Activated T-cell treated with anti-CD3 and anti-CD28 coated beads, Interleukin-2, amount 50 U/mL, for 72 hours (primary cell): ENCODE measurements at regions not wholly inside any gene's neighbourhood (a gene's known extent, or its start where the extent isn't known, plus 50 kb on each side); places are given as distances from the start of the nearest gene placed in this dataset.
"Not testable (repeated sequence)": the region's sequence is repeated elsewhere in the genome, so short reads cannot be mapped to it uniquely, and the experiment has no call there.

Experiments
- ATAC-seq, 2 donors: fragments of 150-1000 bp; cut with Tn5 transposase; replicated peaks in 1 of 2; 2 replicates each; pipeline ENCODE4 v1.10.0; 2021; ENCODE audit warnings: moderate library complexity in 2 of 2, mild to moderate bottlenecking in 1 of 2
- DNase-seq, 2 donors: peaks; one replicate each; pipeline ENCODE4 v3.0.0; 2021 to 2022; ENCODE audit warnings: mixed read lengths in 1 of 2
- H3K27ac Mint-ChIP-seq: one replicate; pipeline ENCODE4 v1.8.0; 2022; ENCODE audit warnings: mild to moderate bottlenecking, moderate library complexity, mixed read lengths
- H3K27me3 Mint-ChIP-seq: one replicate; pipeline ENCODE4 v1.8.0; 2022; ENCODE audit warnings: low read depth, mixed read lengths
- H3K36me3 Mint-ChIP-seq, 2 donors: one replicate each; pipeline ENCODE4 v1.8.0; 2022; ENCODE audit warnings: mixed read lengths in 2 of 2, mild to moderate bottlenecking in 1 of 2; ENCODE audit not compliant: insufficient read depth in 2 of 2
- H3K4me1 Mint-ChIP-seq: one replicate; pipeline ENCODE4 v1.8.0; 2022; ENCODE audit warnings: low read depth, mixed read lengths
- H3K4me3 Mint-ChIP-seq, 2 donors: one replicate each; pipeline ENCODE4 v1.8.0; 2022; ENCODE audit warnings: mild to moderate bottlenecking in 2 of 2, mixed read lengths in 2 of 2, moderate library complexity in 2 of 2
- H3K9me3 Mint-ChIP-seq, 2 donors: one replicate each; pipeline ENCODE4 v1.8.0; 2022; ENCODE audit warnings: mixed read lengths in 2 of 2

- Mint-ChIP-seq H3K27me3 (no peaks in the 10 kb centered on the region), H3K4me3 (no peak overlapping the region), H3K36me3 (peaks cover 9 to 20% of the 10 kb centered on the region in 2 donors), H3K9me3 (peaks cover 8 to 10% of the 10 kb centered on the region in 2 donors), H3K4me1 (peaks cover 34% of the 10 kb centered on the region), H3K27ac (no peak overlapping the region)
- DNase-seq (no peak), ATAC-seq (no peak)
Observed at GRCh38 chr6:131414956-131415355, 158.1 kb upstream of the ARG1 start.

- Mint-ChIP-seq H3K9me3 (peaks cover 0 to 1% of the 10 kb centered on the region in 2 donors), H3K36me3 (peaks cover 6 to 8% of the 10 kb centered on the region in 2 donors), H3K4me1 (peaks cover 39% of the 10 kb centered on the region), H3K27ac (peak overlapping the region; percentile 51), H3K4me3 (no peak overlapping the region), H3K27me3 (no peaks in the 10 kb centered on the region)
- no peak for DNase-seq
- ATAC-seq: no peak
Observed at GRCh38 chr6:131418441-131418840, 154.6 kb upstream of the ARG1 start.

- Mint-ChIP-seq H3K4me3 (peak overlapping the region in 1 of 2 donors; percentile 29), H3K4me1 (peaks cover 34% of the 10 kb centered on the region), H3K36me3 (peaks cover 6 to 8% of the 10 kb centered on the region in 2 donors), H3K27me3 (no peaks in the 10 kb centered on the region), H3K9me3 (peaks cover 0 to 1% of the 10 kb centered on the region in 2 donors), H3K27ac (peak overlapping the region; percentile 79)
- no peak for DNase-seq
- ATAC-seq: peak; percentile 41 to 60
Observed at GRCh38 chr6:131419702-131420101, 153.3 kb upstream of the ARG1 start.

GRCh38 chr6:131424016-131424415 is 149.0 kb upstream of the ARG1 start:
- ATAC-seq (no peak), DNase-seq (no peak)
- Mint-ChIP-seq H3K27ac (no peak overlapping the region), H3K9me3 (peaks cover 0 to 1% of the 10 kb centered on the region in 2 donors), H3K4me3 (no peak overlapping the region), H3K27me3 (no peaks in the 10 kb centered on the region), H3K4me1 (peaks cover 42% of the 10 kb centered on the region), H3K36me3 (peaks cover 7 to 11% of the 10 kb centered on the region in 2 donors)

- Mint-ChIP-seq H3K9me3 (peaks cover 0 to 1% of the 10 kb centered on the region in 2 donors), H3K4me1 (peaks cover 38% of the 10 kb centered on the region), H3K27ac (no peak overlapping the region), H3K4me3 (no peak overlapping the region), H3K36me3 (peaks cover 8 to 14% of the 10 kb centered on the region in 2 donors), H3K27me3 (no peaks in the 10 kb centered on the region)
- DNase-seq: no peak
- no peak for ATAC-seq
Observed at GRCh38 chr6:131424475-131424874, 148.6 kb upstream of the ARG1 start.

GRCh38 chr6:131427434-131428058 is 145.5 kb upstream of the ARG1 start:
- Mint-ChIP-seq H3K27ac (no peak overlapping the region), H3K4me1 (peaks cover 31% of the 10 kb centered on the region), H3K9me3 (no peaks in the 10 kb centered on the region), H3K36me3 (peaks cover 5 to 10% of the 10 kb centered on the region in 2 donors), H3K4me3 (peak overlapping the region in 1 of 2 donors; percentile 41), H3K27me3 (no peaks in the 10 kb centered on the region)
- no peak for ATAC-seq
- DNase-seq: no peak

GRCh38 chr6:131430531-131430930 is 142.5 kb upstream of the ARG1 start:
- Mint-ChIP-seq H3K4me1 (peaks cover 31% of the 10 kb centered on the region), H3K4me3 (no peak overlapping the region), H3K27me3 (no peaks in the 10 kb centered on the region), H3K9me3 (peaks cover 1 to 2% of the 10 kb centered on the region in 2 donors), H3K27ac (no peak overlapping the region), H3K36me3 (peaks cover 8 to 18% of the 10 kb centered on the region in 2 donors)
- no peak for DNase-seq
- no peak for ATAC-seq

- DNase-seq (no peak), ATAC-seq (no peak)
- Mint-ChIP-seq H3K9me3 (peaks cover 3 to 10% of the 10 kb centered on the region in 2 donors), H3K4me1 (peaks cover 29% of the 10 kb centered on the region), H3K27me3 (no peaks in the 10 kb centered on the region), H3K36me3 (peaks cover 14 to 28% of the 10 kb centered on the region in 2 donors), H3K4me3 (no peak overlapping the region), H3K27ac (no peak overlapping the region)
Observed at GRCh38 chr6:131431718-131432117, 141.3 kb upstream of the ARG1 start.

GRCh38 chr6:131433927-131434326 is 139.1 kb upstream of the ARG1 start:
- Mint-ChIP-seq H3K9me3 (peaks cover 10 to 23% of the 10 kb centered on the region in 2 donors), H3K27me3 (no peaks in the 10 kb centered on the region), H3K4me3 (no peak overlapping the region), H3K27ac (no peak overlapping the region), H3K4me1 (peaks cover 29% of the 10 kb centered on the region), H3K36me3 (peaks cover 28 to 45% of the 10 kb centered on the region in 2 donors)
- DNase-seq: no peak
- no peak for ATAC-seq

- no peak for ATAC-seq
Observed at GRCh38 chr6:131436358-131436757, 136.7 kb upstream of the ARG1 start.

GRCh38 chr6:131443014-131443413 is 130.0 kb upstream of the ARG1 start:
- H3K4me1 Mint-ChIP-seq: peaks cover 65% of the 10 kb centered on the region
- H3K36me3 Mint-ChIP-seq: peaks cover 7 to 13% of the 10 kb centered on the region in 2 donors
- peak overlapping the region; percentile 83 to 85 for H3K4me3 Mint-ChIP-seq
- H3K9me3 Mint-ChIP-seq: peaks cover 3 to 4% of the 10 kb centered on the region in 2 donors
- ATAC-seq (peak; percentile 36 to 45), DNase-seq (no peak)
- H3K27ac Mint-ChIP-seq: peak overlapping the region; percentile 78
- H3K27me3 Mint-ChIP-seq: no peaks in the 10 kb centered on the region

More at GRCh38 chr6:131436358-131436757, 136.7 kb upstream of the ARG1 start:
- Mint-ChIP-seq H3K9me3 (peaks cover 10 to 23% of the 10 kb centered on the region in 2 donors), H3K27me3 (no peaks in the 10 kb centered on the region), H3K36me3 (peaks cover 27 to 42% of the 10 kb centered on the region in 2 donors), H3K27ac (no peak overlapping the region), H3K4me3 (peak overlapping the region in 1 of 2 donors; percentile 41), H3K4me1 (peaks cover 49% of the 10 kb centered on the region)
- no peak for DNase-seq

GRCh38 chr6:131443514-131443913 is 129.5 kb upstream of the ARG1 start:
- Mint-ChIP-seq H3K4me3 (peak overlapping the region; percentile 83 to 85), H3K27ac (peak overlapping the region; percentile 78)
- ATAC-seq: peak; percentile 85 to 90

GRCh38 chr6:131445356-131445755 is 127.7 kb upstream of the ARG1 start:
- ATAC-seq, H3K27ac Mint-ChIP-seq, H3K4me3 Mint-ChIP-seq, DNase-seq, H3K27me3 Mint-ChIP-seq, H3K9me3 Mint-ChIP-seq, H3K36me3 Mint-ChIP-seq: not testable (repeated sequence)
- peaks cover 64% of the 10 kb centered on the region for H3K4me1 Mint-ChIP-seq

More at GRCh38 chr6:131443514-131443913, 129.5 kb upstream of the ARG1 start:
- Mint-ChIP-seq H3K4me1 (peaks cover 67% of the 10 kb centered on the region), H3K27me3 (no peaks in the 10 kb centered on the region), H3K9me3 (peaks cover under 1 to 1% of the 10 kb centered on the region in 2 donors), H3K36me3 (peaks cover 4 to 8% of the 10 kb centered on the region in 2 donors)
- DNase-seq: peak; percentile 43 to 49
